GM19397 (cell line): ENCODE measurements at regions not wholly inside any gene's neighbourhood (a gene's known extent, or its start where the extent isn't known, plus 50 kb on each side); places are given as distances from the start of the nearest gene placed in this dataset.

Source experiments
- ATAC-seq: cut with Tn5 transposase; IDR thresholded peaks from one replicate; pipeline ENCODE4 v1.9.1; 2021; ENCODE audit warnings: mild to moderate bottlenecking, moderate library complexity; ENCODE audit not compliant: unreplicated experiment

GRCh38 chr10:1870491-1870890 is 133.2 kb upstream of the ADARB2 start:
- ATAC-seq = no peak

- no peak for ATAC-seq
Observed at GRCh38 chr10:1869861-1870260, 132.5 kb upstream of the ADARB2 start.

GRCh38 chr10:1860351-1860750 is 123.0 kb upstream of the ADARB2 start:
- ATAC-seq = no peak

- ATAC-seq = no peak
Observed at GRCh38 chr10:1858547-1858946, 121.2 kb upstream of the ADARB2 start.

- no peak for ATAC-seq
Observed at GRCh38 chr10:1858048-1858447, 120.7 kb upstream of the ADARB2 start.

GRCh38 chr10:1855911-1856310 is 118.6 kb upstream of the ADARB2 start:
- ATAC-seq = no peak

- ATAC-seq = no peak
Observed at GRCh38 chr10:1854271-1854670, 116.9 kb upstream of the ADARB2 start.

- ATAC-seq = no peak
Observed at GRCh38 chr10:1853801-1854200, 116.5 kb upstream of the ADARB2 start.

GRCh38 chr10:1852841-1853240 is 115.5 kb upstream of the ADARB2 start:
- no peak for ATAC-seq

- ATAC-seq = no peak
Observed at GRCh38 chr10:1851762-1852161, 114.4 kb upstream of the ADARB2 start.

GRCh38 chr10:1850971-1851527 is 113.7 kb upstream of the ADARB2 start:
- ATAC-seq = no peak

- ATAC-seq = no peak
Observed at GRCh38 chr10:1847361-1847760, 110.0 kb upstream of the ADARB2 start.

GRCh38 chr10:1846032-1846431 is 108.7 kb upstream of the ADARB2 start:
- no peak for ATAC-seq

- no peak for ATAC-seq
Observed at GRCh38 chr10:1841759-1842158, 104.4 kb upstream of the ADARB2 start.

GRCh38 chr10:1829712-1830111 is 92.4 kb upstream of the ADARB2 start:
- ATAC-seq = no peak

GRCh38 chr10:1824928-1825327 is 87.6 kb upstream of the ADARB2 start:
- no peak for ATAC-seq

- ATAC-seq = no peak
Observed at GRCh38 chr10:1814556-1814955, 77.2 kb upstream of the ADARB2 start.

- no peak for ATAC-seq
Observed at GRCh38 chr10:1809139-1809741, 71.9 kb upstream of the ADARB2 start.

GRCh38 chr10:1807924-1808323 is 70.6 kb upstream of the ADARB2 start:
- no peak for ATAC-seq

GRCh38 chr10:1807196-1807595 is 69.9 kb upstream of the ADARB2 start:
- no peak for ATAC-seq

- ATAC-seq = no peak
Observed at GRCh38 chr10:1802413-1802812, 65.1 kb upstream of the ADARB2 start.

GRCh38 chr10:1788401-1788800 is 51.1 kb upstream of the ADARB2 start:
- no peak for ATAC-seq
